Neutrophil (primary cell): ENCODE measurements at regions not wholly inside any gene's neighbourhood (a gene's known extent, or its start where the extent isn't known, plus 50 kb on each side); places are given as distances from the start of the nearest gene placed in this dataset.

ENCODE experiments used
- H3K27ac ChIP-seq: fragments of 200-600 bp; sonication (generic); 2 replicates; pipeline ENCODE4 v1.5.1; 2016; ENCODE audit warnings: mild to moderate bottlenecking, moderate library complexity
- H3K27me3 ChIP-seq: fragments of 200-600 bp; sonication (generic); 2 replicates; pipeline ENCODE4 v1.6.0; 2016; ENCODE audit warnings: mild to moderate bottlenecking
- H3K36me3 ChIP-seq: fragments of 200-600 bp; sonication (generic); 2 replicates; pipeline ENCODE4 v1.5.1; 2017
- H3K4me1 ChIP-seq, 2 experiments: fragments of 200-600 bp in 1 of 2; sonication (generic) in 1 of 2; 1 replicate in 1 of 2; 2 replicates in 1 of 2; pipeline versions ENCODE4 v1.5.1 to v1.6.1; 2013 to 2016; ENCODE audit warnings: low read depth in 1 of 2, low read length in 1 of 2, mild to moderate bottlenecking in 1 of 2, moderate library complexity in 1 of 2; ENCODE audit not compliant: control insufficient read depth in 1 of 2, insufficient read depth in 1 of 2
- H3K4me3 ChIP-seq, 2 experiments: fragments of 200-600 bp in 1 of 2; sonication (generic) in 1 of 2; 1 replicate in 1 of 2; 2 replicates in 1 of 2; pipeline ENCODE4 v1.5.1; 2013 to 2016; ENCODE audit warnings: low read depth in 1 of 2, low read length in 1 of 2, mild to moderate bottlenecking in 1 of 2, moderate library complexity in 1 of 2
- H3K9me3 ChIP-seq: fragments of 200-600 bp; sonication (generic); 2 replicates; pipeline ENCODE4 v1.5.1; 2016
- CTCF ChIP-seq: fragments of 200-600 bp; sonication (generic); IDR thresholded peaks from 2 replicates; pipeline ENCODE4 v1.5.1; 2016; ENCODE audit warnings: antibody characterized with exemption

- H3K27ac ChIP-seq, result no peak overlapping the region
- no peak for TF ChIP-seq CTCF
- no peaks in the 10 kb centered on the region for H3K36me3 ChIP-seq
- no peaks in the 10 kb centered on the region for H3K9me3 ChIP-seq
- no peak overlapping the region for H3K4me3 ChIP-seq
- H3K4me1 ChIP-seq, result no peaks in the 10 kb centered on the region
- no peaks in the 10 kb centered on the region for H3K27me3 ChIP-seq
Observed at GRCh38 chr3:135528413-135529015, 437.0 kb upstream of the PPP2R3A start.

GRCh38 chr3:135532021-135532420 lies 433.5 kb upstream of the PPP2R3A start:
- Histone ChIP-seq H3K4me1 (no peaks in the 10 kb centered on the region), H3K36me3 (no peaks in the 10 kb centered on the region), H3K27ac (no peak overlapping the region), H3K4me3 (no peak overlapping the region), H3K9me3 (no peaks in the 10 kb centered on the region), H3K27me3 (no peaks in the 10 kb centered on the region)
- TF ChIP-seq CTCF, result no peak

- Histone ChIP-seq H3K27me3 (no peaks in the 10 kb centered on the region), H3K4me1 (no peaks in the 10 kb centered on the region), H3K27ac (no peak overlapping the region), H3K9me3 (no peaks in the 10 kb centered on the region), H3K4me3 (no peak overlapping the region), H3K36me3 (no peaks in the 10 kb centered on the region)
- no peak for TF ChIP-seq CTCF
Observed at GRCh38 chr3:135538123-135538522, 427.4 kb upstream of the PPP2R3A start.

GRCh38 chr3:135539351-135539750 lies 426.2 kb upstream of the PPP2R3A start:
- no peaks in the 10 kb centered on the region for H3K27me3 ChIP-seq
- H3K4me1 ChIP-seq, result no peaks in the 10 kb centered on the region
- H3K36me3 ChIP-seq, result no peaks in the 10 kb centered on the region
- H3K4me3 ChIP-seq, result no peak overlapping the region
- H3K9me3 ChIP-seq, result no peaks in the 10 kb centered on the region
- TF ChIP-seq CTCF, result no peak
- H3K27ac ChIP-seq, result no peak overlapping the region

- no peaks in the 10 kb centered on the region for H3K27me3 ChIP-seq
- no peak for TF ChIP-seq CTCF
- H3K36me3 ChIP-seq, result no peaks in the 10 kb centered on the region
- H3K9me3 ChIP-seq, result no peaks in the 10 kb centered on the region
- H3K4me3 ChIP-seq, result no peak overlapping the region
- H3K27ac ChIP-seq, result no peak overlapping the region
- no peaks in the 10 kb centered on the region for H3K4me1 ChIP-seq
Observed at GRCh38 chr3:135539854-135540253, 425.7 kb upstream of the PPP2R3A start.
